GM13977 (cell line): ENCODE measurements at regions not wholly inside any gene's neighbourhood (a gene's known extent, or its start where the extent isn't known, plus 50 kb on each side); places are given as distances from the start of the nearest gene placed in this dataset.

ENCODE experiments used
- DNase-seq: peaks from one replicate; pipeline ENCODE4 v3.0.0; 2012; ENCODE audit warnings: low spot score
- CTCF ChIP-seq: IDR thresholded peaks from 2 replicates; pipeline ENCODE4 v1.5.1; 2012; ENCODE audit warnings: mild to moderate bottlenecking, control low read depth; ENCODE audit not compliant: insufficient read depth; ENCODE audit errors: extremely low read depth, missing control alignments
- in situ Hi-C: fragments of 300-500 bp; cut with MboI; formaldehyde crosslinking; loops from one replicate; pipeline ENCODE4 v1.12.0; 2022; ENCODE audit warnings: low sequenced_read_pairs, low pct_unique_long_range_greater_than_20kb, mixed read lengths, inconsistent platforms; ENCODE audit not compliant: unreplicated experiment

- in situ Hi-C loops, result no loop called here
- DNase-seq, result no peak
- no peak for TF ChIP-seq CTCF
Measured at GRCh38 chrY:7467796-7468520, 556.4 kb upstream of the AMELY start.

- in situ Hi-C loops, result no loop called here
- DNase-seq, result no peak
- no peak for TF ChIP-seq CTCF
Measured at GRCh38 chrY:7465185-7465621, 553.7 kb upstream of the AMELY start.

GRCh38 chrY:7464742-7465141 is 553.2 kb upstream of the AMELY start:
- DNase-seq, result no peak
- no peak for TF ChIP-seq CTCF
- in situ Hi-C loops, result no loop called here

GRCh38 chrY:7463711-7464110 is 552.2 kb upstream of the AMELY start:
- DNase-seq, result no peak
- TF ChIP-seq CTCF, result no peak
- in situ Hi-C loops, result no loop called here

GRCh38 chrY:7463196-7463595 is 551.6 kb upstream of the AMELY start:
- no peak for TF ChIP-seq CTCF
- in situ Hi-C loops, result no loop called here
- no peak for DNase-seq

GRCh38 chrY:7462657-7463056 is 551.1 kb upstream of the AMELY start:
- in situ Hi-C loops, result no loop called here
- no peak for DNase-seq
- no peak for TF ChIP-seq CTCF
